HG03558 (cell line): ENCODE measurements at regions not wholly inside any gene's neighbourhood (a gene's known extent, or its start where the extent isn't known, plus 50 kb on each side); places are given as distances from the start of the nearest gene placed in this dataset.

Experiments used
- ATAC-seq: cut with Tn5 transposase; IDR thresholded peaks from one replicate; pipeline ENCODE4 v1.9.1; 2021; ENCODE audit warnings: moderate number of reproducible peaks; ENCODE audit not compliant: unreplicated experiment; ENCODE audit errors: extremely low read depth

DNA sequence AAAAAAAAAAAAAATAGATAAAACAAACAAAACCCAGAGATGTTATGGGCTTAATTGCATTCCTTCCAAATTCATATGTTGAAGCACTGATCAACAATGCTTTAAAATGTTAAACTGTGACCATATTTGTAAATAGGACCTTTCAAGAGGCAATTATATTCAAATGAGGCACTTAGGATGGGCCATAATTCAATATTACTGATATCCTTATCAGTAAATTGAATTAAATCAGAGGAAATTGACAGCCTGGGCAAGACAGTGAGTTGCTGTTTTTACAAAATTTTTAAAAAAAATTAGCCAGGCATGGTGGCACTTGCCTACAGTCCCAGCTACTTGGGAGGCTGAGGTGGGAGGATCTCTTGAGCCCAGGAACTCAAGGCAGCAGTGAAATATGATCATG, 364.1 kb downstream of the GJA1 start:
- no peak for ATAC-seq

- ATAC-seq = no peak
Observed at GRCh38 chr6:121800047-121800446, 364.6 kb downstream of the GJA1 start.

- no peak for ATAC-seq
Observed at GRCh38 chr6:121806116-121806515, 370.7 kb downstream of the GJA1 start.

DNA sequence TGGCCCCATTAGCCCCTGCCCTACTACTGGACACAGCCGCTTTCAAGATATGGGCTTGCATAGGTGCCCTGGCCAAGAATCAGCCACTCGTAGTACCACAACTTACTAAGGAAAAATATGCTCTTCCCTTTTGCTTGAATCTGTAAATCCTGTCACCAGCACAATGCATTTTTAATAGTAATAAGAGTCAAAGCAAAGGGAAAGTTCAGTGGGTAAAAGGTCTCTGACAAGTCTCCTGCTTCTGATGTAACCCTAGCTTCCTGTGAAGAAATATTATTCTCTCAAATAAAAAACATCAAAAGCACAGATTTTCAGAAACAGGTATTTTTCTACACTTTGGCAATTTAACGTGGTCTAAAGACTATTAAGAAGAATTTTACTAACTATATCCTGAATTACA, 373.8 kb downstream of the GJA1 start:
- ATAC-seq = no peak

DNA sequence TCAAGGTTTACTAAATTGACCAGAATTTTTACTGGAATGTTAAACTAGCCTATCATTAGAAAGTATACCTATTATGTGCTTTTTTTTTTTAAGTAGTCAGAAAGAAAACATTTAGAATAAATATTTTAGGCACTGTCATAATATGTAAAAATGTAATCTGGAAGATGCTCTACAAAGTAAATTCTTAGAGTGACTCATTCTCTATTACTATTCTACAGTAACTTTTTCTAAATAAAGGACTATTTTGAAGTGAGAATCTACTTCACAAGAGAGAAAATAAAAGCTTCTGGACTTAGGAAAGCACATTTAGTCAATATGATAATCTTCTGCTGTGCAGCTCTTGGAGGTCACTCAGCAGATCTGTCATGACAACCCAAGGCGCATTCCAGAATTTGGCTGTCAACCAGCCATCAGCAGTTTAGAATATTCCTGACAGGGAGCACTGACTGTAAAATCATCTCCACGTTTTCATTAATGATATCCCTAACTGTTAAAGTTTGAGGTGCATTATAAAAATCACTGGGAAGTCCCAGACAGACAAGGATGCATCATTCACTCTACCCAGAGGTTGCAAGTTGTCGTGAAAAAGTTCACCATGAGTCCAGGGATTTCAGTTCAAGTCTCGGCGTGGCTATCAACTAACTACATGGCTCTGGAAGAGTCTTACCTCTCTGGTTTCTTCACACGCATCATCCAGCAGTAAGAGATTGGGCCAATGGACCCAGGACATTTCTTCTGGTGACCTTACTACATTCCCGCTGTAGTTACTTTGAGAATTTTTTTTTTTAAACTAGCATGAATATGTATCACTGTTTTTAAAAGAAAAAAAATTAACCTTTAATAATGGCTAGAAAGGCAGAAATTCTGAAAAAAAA, 374.9 kb downstream of the GJA1 start:
- ATAC-seq = no peak

DNA sequence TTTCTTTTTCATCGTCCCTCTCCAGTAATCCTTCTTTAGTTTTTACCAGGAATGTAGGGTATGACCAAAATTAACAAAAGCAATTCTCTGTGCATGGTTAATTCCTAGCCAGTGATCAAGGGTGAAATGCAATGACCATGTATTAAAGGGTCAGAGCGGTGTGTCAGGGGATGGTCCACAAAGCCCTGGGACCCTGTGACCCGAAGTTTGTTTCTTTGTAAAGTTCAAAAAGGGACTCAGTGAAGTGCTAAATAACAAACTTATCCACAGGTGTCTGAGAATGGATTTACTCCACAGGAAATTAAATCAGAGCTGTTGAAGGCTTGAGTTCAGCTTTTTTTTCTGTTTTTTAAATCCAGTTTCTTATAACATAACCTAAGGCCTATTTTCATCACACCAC, 375.7 kb downstream of the GJA1 start:
- ATAC-seq = no peak

DNA sequence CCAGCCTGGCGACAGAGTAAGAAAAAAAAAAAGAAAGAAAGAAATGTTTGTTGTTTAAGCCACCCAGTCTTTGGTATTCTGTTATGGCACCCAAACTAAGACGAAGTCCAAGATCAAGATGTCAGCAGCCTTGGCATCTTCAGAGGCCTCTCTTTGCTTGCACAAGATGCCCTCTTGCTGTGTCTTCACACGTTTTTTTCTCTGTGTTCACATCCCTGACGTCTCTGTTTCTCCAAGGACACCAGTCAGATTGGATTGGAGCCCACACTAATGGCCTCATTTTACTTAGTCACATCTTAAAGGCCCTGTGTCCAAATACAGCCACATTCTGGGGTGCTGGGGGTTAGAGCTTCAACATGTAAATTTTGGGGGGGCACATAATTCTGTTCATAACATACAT, 380.9 kb downstream of the GJA1 start:
- ATAC-seq = no peak

DNA sequence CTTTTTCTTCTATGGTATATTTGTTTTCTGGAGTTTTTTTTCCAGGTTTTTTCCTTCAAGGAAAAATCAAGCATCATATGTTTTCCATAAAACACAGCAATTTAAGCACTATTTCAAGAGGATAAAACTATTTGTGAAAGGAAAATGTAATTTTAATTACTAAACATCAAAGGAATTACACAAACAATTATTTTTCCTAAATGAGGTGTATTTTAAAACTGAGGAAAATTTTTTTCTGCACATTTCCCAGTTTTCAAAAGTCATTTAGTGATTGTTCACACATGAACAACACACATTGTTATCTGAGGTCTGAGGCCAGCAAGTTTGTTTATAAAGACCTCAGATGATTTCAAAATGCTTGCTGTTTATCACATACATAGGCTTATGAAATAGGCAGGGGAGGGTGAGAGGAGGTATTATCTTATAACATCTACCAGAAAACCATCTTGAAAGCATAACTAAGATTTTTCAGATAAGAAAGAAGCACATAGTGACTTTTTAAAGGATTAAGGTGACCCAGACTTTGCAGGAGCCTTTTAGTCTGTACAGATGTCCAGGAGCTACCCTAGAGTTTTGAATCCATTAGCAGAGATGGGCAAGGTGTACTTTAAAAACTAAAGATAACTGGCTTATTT, 381.6 kb downstream of the GJA1 start:
- ATAC-seq = no peak

GRCh38 chr6:121823437-121823851, 388.0 kb downstream of the GJA1 start:
- ATAC-seq = no peak

DNA sequence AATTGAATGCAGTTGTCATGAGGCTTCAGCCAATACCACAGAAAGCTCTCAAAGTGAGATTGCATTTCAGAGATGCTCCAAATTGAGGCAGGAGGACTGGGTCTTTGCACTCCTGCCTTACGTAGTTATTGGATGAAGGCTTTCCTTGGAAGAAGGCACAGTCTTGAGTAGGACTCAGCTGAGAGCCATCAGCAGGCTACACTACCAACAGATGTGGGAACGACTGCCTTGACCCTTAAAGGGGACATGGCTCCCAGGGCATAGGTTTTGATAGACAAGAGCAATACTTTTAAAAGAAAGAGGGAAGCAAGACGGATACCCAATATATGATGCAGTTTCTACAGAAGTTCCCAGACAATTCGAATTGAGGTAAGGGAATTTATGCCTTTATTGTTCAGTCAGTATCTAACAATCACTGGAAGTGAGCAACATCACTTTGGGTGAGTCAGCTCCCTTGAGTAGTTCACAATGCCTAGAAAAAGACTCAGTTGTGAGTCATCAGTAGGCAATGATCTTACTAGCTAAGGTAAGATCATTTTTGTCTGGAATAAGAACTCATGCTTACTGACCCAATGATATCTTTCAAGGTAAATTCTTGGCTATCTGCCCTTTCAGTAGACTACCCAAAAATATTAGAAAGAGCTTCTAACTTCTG, 390.8 kb downstream of the GJA1 start:
- ATAC-seq = no peak

DNA sequence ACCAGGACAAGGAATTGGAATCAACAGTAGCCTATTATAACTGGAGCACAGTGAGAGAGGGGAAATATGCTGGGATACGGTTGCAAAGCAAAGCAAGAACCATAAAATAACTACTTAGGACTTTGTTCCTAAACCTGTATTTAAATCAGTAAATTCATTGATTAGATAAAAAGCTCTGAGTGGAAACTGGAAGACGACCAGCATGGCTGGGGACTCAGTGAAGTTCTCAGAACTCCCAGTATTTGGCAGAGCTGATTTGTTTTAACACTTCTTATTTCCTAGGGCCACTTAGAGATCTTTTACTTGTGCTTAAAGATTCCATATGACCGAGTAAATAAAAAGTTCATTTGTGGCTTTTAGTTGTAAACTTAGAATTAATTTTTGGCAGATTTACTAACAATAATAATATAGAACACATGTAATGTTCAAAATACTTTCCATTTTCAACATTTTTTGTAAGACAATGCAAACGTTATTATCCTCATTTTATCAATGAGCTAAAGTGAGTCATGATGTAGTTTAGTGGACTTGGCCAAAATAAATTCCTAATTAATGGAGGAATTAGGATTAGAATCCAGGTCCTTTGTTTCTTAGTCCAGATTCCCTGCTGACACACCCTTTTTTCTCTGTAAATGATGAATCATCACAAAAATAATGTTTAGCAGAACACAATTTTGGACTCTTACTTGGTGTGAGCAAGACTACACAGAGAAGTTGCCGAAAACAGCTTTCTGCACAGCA, 392.9 kb downstream of the GJA1 start:
- no peak for ATAC-seq

DNA sequence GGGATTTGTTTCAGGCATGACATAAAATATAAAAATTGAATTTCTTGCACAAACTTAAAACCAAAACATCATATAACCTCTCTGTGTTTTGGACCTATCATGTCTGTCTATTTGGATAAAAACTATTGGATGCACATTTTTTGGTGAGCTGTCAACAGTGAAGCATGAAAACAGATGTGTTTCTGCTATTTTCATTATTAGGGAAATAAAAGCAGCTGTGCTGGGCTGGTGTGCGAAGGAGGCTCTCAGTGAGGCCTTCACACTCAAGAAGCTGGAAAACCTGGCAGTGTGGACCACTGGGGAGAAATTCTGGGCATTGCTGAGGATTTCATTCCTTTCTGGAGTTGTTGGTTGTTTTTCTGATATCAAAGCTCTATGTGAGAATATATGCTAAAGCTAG, 395.3 kb downstream of the GJA1 start:
- ATAC-seq = no peak

- ATAC-seq = no peak
Observed at GRCh38 chr6:121835662-121836061, 400.2 kb downstream of the GJA1 start.

- no peak for ATAC-seq
Observed at GRCh38 chr6:121837545-121838229, 402.2 kb downstream of the GJA1 start.

- no peak for ATAC-seq
Observed at GRCh38 chr6:121838842-121839241, 403.4 kb downstream of the GJA1 start.

GRCh38 chr6:121839896-121840295, 404.4 kb downstream of the GJA1 start:
- ATAC-seq = no peak

GRCh38 chr6:121844898-121845297, 409.5 kb downstream of the GJA1 start:
- ATAC-seq = no peak

GRCh38 chr6:121847806-121848522, 412.5 kb downstream of the GJA1 start:
- no peak for ATAC-seq

DNA sequence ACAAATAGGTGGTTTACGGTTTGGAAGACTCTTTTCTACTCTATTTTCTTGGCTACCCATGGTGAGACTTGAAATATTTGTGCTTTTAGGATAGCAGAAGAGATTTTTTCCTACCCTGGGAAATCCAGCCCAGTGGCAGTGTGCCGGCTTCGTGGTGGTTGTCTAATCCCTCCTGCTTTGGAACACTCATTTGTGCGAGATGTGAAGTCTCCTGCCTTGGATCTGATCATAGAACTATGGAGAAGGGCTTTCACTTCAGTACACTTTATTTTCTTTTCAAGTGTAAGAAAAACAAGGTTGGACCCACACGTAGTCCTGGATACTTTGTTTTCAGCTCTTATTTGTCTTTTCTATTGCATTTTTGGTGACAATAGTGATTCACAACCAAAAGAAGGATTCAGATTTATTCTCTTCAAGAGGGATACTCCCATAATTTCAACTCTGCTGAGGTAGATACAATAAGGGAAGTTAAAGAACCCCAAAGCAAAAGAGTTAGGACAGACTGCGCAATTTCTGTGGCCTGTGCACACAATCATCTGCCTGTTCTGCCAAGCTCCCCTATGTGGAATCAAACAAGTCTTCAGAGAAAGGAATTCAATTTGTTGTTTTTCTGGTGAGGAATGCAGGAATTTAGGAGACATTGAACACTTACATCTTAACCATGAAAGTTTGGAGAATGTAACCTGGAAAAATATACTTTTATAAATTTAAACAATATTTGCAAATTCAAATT, 413.2 kb downstream of the GJA1 start:
- no peak for ATAC-seq
